GM23248 (cell line): ENCODE measurements at regions not wholly inside any gene's neighbourhood (a gene's known extent, or its start where the extent isn't known, plus 50 kb on each side); places are given as distances from the start of the nearest gene placed in this dataset.

Source experiments
- EZH2 ChIP-seq: fragments of 200-600 bp; sonication (generic); IDR thresholded peaks from 2 replicates; pipeline ENCODE4 v1.6.1; 2018; ENCODE audit warnings: antibody characterized with exemption, mild to moderate bottlenecking; ENCODE audit not compliant: insufficient read depth, poor library complexity, severe bottlenecking
- EZH2phosphoT487 ChIP-seq: fragments of 200-600 bp; sonication (generic); IDR thresholded peaks from 2 replicates; pipeline ENCODE4 v1.6.1; 2018; ENCODE audit warnings: antibody characterized with exemption, moderate library complexity, mild to moderate bottlenecking, low read depth; ENCODE audit not compliant: insufficient read depth

DNA sequence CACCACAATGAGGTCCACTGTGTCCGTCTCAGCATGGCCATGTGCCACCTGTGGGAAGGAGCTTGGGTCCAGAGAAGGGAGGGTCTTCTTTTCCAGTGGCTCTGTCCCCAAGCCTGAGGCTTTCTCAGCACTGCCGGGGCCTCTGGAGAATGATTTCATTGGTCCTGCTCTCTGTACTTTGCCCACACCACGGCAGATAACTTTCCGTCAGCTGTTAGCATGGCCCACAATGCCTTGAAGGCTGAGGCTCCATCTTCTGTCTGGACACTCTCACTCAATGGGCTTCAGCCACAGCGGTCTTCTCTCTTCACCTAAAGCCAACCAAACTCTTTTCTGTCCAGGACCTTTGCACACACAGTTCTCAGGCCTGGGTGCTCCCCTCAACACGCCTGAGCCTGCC, 192.5 kb downstream of the CXCL12 start:
- TF ChIP-seq EZH2phosphoT487 (no peak), EZH2 (no peak)
